ENCODE measurements at regions not wholly inside any gene's neighbourhood (a gene's known extent, or its start where the extent isn't known, plus 50 kb on each side); places are given as distances from the start of the nearest gene placed in this dataset.
"Not testable (repeated sequence)": the region's sequence is repeated elsewhere in the genome, so short reads cannot be mapped to it uniquely, and the experiment has no call there.

- no peak for DNase-seq (ENCODE audit: low read depth in 3 of 3, low spot score in 2 of 3)
Measured at GRCh38 chr9:75197561-75197960, 109.2 kb downstream of the OSTF1 start.

- no peak for DNase-seq (ENCODE audit: low read depth in 3 of 3, low spot score in 2 of 3)
Measured at GRCh38 chr9:75198436-75198835, 110.1 kb downstream of the OSTF1 start.

GRCh38 chr9:75200892-75201470 is 112.7 kb downstream of the OSTF1 start:
- peak; percentile 10 to 24 (median 19) for DNase-seq (ENCODE audit: low read depth in 3 of 3, low spot score in 2 of 3)

DNA sequence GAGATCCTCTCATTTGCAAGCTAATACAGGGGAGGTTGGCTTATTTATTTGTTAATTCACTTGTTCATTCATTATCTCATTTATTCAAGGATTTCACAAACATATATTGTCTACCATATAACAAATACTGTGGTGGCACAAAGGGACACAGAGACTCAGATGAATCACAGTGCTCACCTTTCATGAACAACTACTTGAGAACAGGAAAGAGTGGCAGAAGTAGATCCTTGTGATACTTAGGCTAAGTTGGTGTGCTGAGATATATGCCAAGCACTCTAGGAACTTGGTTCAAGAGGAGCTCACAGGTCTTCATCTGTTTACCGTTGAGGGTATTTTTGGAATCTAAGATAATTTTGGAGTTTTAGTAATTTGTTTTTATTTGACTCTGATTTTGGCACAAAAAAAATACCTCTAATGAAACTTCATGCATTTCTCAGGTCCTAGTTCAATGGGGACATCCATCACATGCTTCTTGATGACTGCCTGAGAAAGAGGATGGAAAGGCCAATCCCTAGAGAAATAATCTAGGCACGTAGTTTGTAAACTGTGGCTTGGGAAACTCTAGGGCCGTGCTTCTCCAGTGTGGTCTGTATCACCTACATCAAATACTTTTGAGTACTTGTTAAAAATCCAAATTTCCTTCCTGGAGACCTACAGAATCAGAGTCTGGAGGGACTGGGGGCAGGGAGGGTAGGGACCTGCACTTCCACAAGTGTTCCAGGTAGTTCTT is 113.3 kb downstream of the OSTF1 start:
- DNase-seq (ENCODE audit: low read depth in 3 of 3, low spot score in 2 of 3), result no peak

GRCh38 chr9:75207997-75208396 is 119.7 kb downstream of the OSTF1 start:
- DNase-seq (ENCODE audit: low read depth in 3 of 3, low spot score in 2 of 3), result not testable (repeated sequence)

GRCh38 chr9:75210215-75210614 is 121.9 kb downstream of the OSTF1 start:
- DNase-seq (ENCODE audit: low read depth in 3 of 3, low spot score in 2 of 3), result no peak

GRCh38 chr9:75213765-75214164 is 125.5 kb downstream of the OSTF1 start:
- no peak for DNase-seq (ENCODE audit: low read depth in 3 of 3, low spot score in 2 of 3)

- no peak for DNase-seq (ENCODE audit: low read depth in 3 of 3, low spot score in 2 of 3)
Measured at GRCh38 chr9:75226403-75227139, 138.3 kb downstream of the OSTF1 start.

DNA sequence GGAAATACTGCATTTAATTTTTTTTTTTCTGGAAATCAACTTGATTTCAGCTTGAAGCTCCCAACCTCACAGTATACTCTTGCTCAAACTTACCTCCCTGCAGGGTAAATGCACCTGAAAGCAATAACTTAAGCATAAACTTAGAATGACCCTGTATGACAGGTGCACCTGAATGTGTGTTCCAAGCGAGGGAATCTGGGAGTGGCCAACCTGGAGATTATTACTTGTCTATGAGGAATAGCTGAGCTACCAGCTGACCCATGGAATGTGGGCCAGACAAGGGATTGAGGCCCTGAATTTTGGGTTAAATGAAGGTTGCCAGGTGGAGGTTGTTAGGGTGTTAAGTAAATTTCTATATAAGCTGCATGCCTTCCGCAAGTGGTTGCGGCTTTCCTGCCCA is 140.6 kb downstream of the OSTF1 start:
- DNase-seq (ENCODE audit: low read depth in 3 of 3, low spot score in 2 of 3), result no peak

DNA sequence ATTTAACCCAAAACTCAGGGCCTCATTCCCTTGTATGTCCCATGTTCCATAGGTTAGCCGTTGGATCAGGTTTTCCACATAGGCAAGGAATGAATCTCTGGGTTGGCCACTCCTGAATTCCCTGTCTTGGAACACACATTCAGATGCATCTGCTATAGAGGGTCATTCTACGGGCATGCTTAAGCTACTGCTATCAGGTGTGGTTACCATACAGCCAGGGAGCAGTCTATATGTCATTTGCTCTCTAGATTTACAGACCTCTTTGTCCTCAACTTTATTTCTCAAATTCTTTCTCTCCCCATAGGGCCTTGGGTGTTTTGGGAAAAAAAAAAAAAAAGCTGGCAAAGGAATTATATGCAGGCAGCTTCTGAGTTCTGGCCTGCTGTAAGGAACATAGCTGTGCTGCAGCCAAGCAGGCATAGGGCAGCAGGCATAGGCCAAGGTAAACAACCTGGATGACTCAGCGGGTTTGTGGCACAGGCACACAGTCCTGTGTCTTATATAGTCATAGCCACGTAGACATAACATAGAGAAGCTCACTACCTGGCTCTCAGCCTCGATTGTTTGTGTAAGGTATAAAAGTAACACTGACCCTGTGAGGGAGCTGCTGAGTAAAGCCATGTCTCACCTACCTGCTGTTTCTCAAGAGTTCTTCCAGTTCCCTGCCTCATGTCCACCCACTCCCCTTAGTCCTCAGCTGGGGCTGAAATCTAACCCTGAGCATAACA is 141.5 kb downstream of the OSTF1 start:
- no peak for DNase-seq (ENCODE audit: low read depth in 3 of 3, low spot score in 2 of 3)

DNA sequence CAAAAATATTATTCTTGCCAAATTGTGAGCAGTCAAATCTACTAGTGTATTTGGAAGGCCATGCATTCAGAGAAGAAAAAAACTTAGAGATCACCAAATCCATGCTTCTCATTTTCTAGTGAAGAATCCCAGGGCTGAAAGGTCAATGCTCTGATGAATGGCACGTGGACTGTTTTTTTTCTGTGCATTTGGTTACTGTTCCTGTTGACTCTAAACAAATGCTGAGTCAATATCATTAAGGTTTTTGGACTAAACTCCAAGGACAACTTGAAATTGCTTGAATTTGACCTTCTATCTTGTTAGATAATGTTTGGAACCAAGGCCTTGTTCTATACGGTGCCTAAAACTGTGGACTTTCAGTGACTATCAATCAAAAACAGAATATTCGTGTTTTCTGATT is 142.2 kb downstream of the OSTF1 start:
- DNase-seq (ENCODE audit: low read depth in 3 of 3, low spot score in 2 of 3), result no peak

- no peak for DNase-seq (ENCODE audit: low read depth in 3 of 3, low spot score in 2 of 3)
Measured at GRCh38 chr9:75231167-75231566, 142.9 kb downstream of the OSTF1 start.

GRCh38 chr9:75233011-75233410 is 144.7 kb downstream of the OSTF1 start:
- DNase-seq (ENCODE audit: low read depth in 3 of 3, low spot score in 2 of 3), result no peak

DNA sequence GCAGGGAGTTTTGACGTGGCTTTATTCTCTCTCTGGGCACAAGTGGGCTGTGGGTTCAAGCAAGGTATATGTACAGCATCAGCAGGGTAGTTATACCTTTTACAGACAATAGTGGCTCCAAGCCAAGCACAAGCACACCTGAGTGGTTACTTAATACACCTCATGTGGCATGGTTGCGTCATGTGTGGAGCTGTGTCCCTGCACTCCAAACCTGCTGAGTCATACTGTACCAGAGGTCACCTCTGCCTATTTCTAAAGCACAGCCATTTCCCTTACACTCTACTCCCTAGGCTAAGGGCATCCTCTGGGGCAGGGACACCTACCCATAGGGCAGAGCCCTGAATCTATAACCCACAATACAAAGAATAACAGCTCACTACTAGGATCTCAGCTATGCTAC is 147.3 kb downstream of the OSTF1 start:
- DNase-seq (ENCODE audit: low read depth in 3 of 3, low spot score in 2 of 3), result no peak

DNA sequence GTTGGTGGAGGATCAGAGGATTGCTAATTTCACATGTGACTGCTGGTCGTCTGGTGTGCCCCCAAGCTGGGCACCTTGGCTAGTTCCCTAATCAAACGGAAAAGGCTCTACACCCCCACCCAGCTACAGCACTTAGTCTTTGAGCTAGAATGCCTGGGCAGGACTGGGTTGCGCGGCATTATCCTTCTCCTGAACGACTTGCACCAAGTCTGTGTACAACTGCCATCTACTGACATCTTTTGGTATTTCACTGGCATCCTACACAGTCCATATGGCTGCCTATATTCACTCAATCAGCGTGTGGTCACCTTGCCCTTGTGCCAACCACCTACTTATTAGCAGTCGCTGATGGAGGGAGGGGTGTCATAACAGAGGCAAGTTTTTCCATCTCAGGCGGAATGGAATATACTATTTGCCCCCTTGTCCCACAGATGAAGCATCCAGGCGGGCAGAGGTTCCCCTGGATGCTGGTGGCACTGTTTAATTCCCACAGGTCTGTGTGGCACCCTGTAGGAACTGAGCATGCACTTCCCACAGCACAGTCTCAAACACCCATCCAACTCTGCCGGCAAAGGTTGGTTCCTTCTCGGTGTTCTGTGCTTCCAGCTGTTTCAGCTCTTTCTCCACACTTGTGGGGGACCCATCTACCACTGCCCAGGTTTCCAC is 150.1 kb downstream of the OSTF1 start:
- peak; percentile 18 to 27 (median 23) for DNase-seq (ENCODE audit: low read depth in 3 of 3, low spot score in 2 of 3)

- DNase-seq (ENCODE audit: low read depth in 3 of 3, low spot score in 2 of 3), result no peak
Measured at GRCh38 chr9:75239176-75239575, 150.9 kb downstream of the OSTF1 start.

DNA sequence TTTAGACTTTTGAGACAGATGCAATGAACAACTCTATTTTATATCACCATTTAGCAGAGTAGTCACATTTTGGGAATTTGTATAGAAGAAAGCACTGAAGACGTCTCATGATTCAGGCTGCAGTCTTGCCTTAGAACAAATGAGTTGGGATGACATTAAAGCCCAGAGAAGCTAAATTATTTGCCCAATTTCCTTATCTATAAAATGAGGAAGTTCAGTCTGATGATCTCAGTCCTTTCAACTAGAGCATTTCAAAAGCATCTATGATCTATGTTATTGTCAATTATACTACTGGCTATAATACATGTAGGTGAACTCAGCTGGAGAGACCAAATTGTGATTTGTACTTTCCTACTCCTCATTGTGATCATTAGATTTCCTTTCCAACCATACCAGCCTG is 154.1 kb downstream of the OSTF1 start:
- no peak for DNase-seq (ENCODE audit: low read depth in 3 of 3, low spot score in 2 of 3)

GRCh38 chr9:75246949-75247348 is 158.6 kb downstream of the OSTF1 start:
- DNase-seq (ENCODE audit: low read depth in 3 of 3, low spot score in 2 of 3), result no peak

GRCh38 chr9:75265525-75265972 is 177.2 kb downstream of the OSTF1 start:
- DNase-seq (ENCODE audit: low read depth in 3 of 3, low spot score in 2 of 3), result peak; percentile 16 to 43 (median 23)

DNA sequence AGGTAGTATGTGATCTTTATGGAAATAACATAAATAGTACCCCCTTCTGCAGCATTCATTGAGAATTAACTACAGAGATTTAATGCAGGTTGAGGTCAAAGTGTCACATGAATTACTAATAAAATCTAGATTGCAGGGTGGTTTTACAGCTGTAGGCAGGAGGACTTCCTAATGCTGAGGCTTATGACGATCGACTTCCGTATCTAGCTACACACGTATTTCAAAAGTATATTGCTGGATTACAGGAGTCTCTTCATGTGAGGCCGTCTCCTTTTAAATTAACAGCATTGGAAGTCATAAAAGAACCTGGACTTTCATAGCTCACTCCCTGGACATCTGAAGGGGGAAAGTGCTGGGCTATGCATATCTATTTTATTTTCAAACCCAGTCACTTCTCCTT is 180.9 kb downstream of the OSTF1 start:
- no peak for DNase-seq (ENCODE audit: low read depth in 3 of 3, low spot score in 2 of 3)

DNA sequence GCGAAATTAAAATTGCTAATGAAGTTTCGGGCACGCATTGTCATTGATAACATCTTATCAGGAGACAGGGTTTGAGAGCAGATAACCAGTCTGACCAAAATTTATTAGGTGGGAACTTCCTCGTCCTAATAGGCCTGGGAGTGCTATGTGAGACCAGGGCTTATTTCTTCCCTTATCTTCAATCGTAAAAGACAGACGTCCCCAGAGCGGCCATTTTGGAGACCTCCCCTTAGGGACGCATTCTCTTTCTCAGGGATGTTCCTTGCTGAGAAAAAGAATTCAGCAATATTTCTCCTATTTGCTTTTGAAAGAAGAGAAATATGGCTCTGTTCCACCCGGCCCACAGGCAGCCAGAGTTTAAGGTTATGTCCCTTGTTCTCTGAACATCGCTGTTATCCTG is 184.7 kb downstream of the OSTF1 start:
- DNase-seq (ENCODE audit: low read depth in 3 of 3, low spot score in 2 of 3), result not testable (repeated sequence)

All from right renal cortex interstitium (tissue), 3 donors.